ENCODE measurements at regions not wholly inside any gene's neighbourhood (a gene's known extent, or its start where the extent isn't known, plus 50 kb on each side); places are given as distances from the start of the nearest gene placed in this dataset.

- Histone ChIP-seq H2AFZ (ENCODE audit: low read depth, low read length) (no peak overlapping the region), H3K4me1 (ENCODE audit: control insufficient read depth, extremely low read depth, insufficient read depth, low read length) (no peaks in the 10 kb centered on the region), H3K36me3 (ENCODE audit: control insufficient read depth in 2 of 2, extremely low read depth in 1 of 2, insufficient read depth in 2 of 2, low read length in 2 of 2) (no peaks in the 10 kb centered on the region), H3K4me3 (replicated peaks in 1 of 3; ENCODE audit: insufficient read depth in 1 of 3, low read depth in 1 of 3, low read length in 3 of 3) (no peak overlapping the region), H3K27me3 (ENCODE audit: control insufficient read depth in 2 of 2, insufficient read depth in 2 of 2, low read length in 2 of 2) (no peaks in the 10 kb centered on the region), H3K9ac (replicated peaks; ENCODE audit: extremely low read depth, insufficient read depth, low read length) (no peak overlapping the region), H4K20me1 (replicated peaks; ENCODE audit: control insufficient read depth, extremely low read depth, insufficient read depth, low read length) (no peaks in the 10 kb centered on the region), H3K9me3 (replicated peaks; ENCODE audit: control insufficient read depth, insufficient read depth, low read length) (no peaks in the 10 kb centered on the region), H3K9me1 (replicated peaks; ENCODE audit: control insufficient read depth, extremely low read depth, insufficient read depth, low read length) (no peaks in the 10 kb centered on the region), H3K4me2 (ENCODE audit: insufficient read depth, low read length) (no peak overlapping the region), H3K27ac (ENCODE audit: insufficient read depth, low read depth, low read length) (no peak overlapping the region), H3K79me2 (ENCODE audit: control insufficient read depth, insufficient read depth, low read length) (no peaks in the 10 kb centered on the region)
- dilution Hi-C loops (cut with MboI; ENCODE audit: extremely low pct_ligation_motif_present, low sequenced_read_pairs) (no loop called here), intact Hi-C loops (cut with micrococcal nuclease) (no loop called here)
- TF ChIP-seq FOS (IDR thresholded peaks at IDR 0.05; ENCODE audit: borderline replicate concordance, insufficient read depth, low read length) (no peak), MAX (IDR thresholded peaks at IDR 0.05; ENCODE audit: insufficient read depth, insufficient read length) (no peak), POLR2AphosphoS5 (IDR thresholded peaks at IDR 0.05; ENCODE audit: insufficient read depth, low read depth, low read length) (no peak), GATA2 (IDR thresholded peaks at IDR 0.05; ENCODE audit: insufficient read depth, insufficient read length, low read depth, low read length) (no peak), JUN (IDR thresholded peaks at IDR 0.05; ENCODE audit: borderline replicate concordance, insufficient read depth, insufficient read length, low read depth) (no peak), CTCF (IDR thresholded peaks at IDR 0.05; ENCODE audit: extremely low read depth in 1 of 2, insufficient read depth in 1 of 2, low read depth in 1 of 2, low read length in 2 of 2) (no peak)
- POLR2A ChIA-PET: no interaction called here
- BruUV-seq (replicated peaks): no TSS peak
- DNase-seq (ENCODE audit: low read depth, low spot score): no peak
- CTCF ChIA-PET: no interaction called here
- FAIRE-seq: no peak
These were observed 664.0 kb downstream of the TLE4 start for GRCh38 chr9:80235752-80236151.

GRCh38 chr9:80233906-80234305, 662.1 kb downstream of the TLE4 start:
- BruUV-seq (replicated peaks): no TSS peak
- H3K36me3 ChIP-seq (ENCODE audit: control insufficient read depth in 2 of 2, extremely low read depth in 1 of 2, insufficient read depth in 2 of 2, low read length in 2 of 2): no peaks in the 10 kb centered on the region
- no peaks in the 10 kb centered on the region for H3K9me3 ChIP-seq (replicated peaks; ENCODE audit: control insufficient read depth, insufficient read depth, low read length)
- TF ChIP-seq GATA2 (IDR thresholded peaks at IDR 0.05; ENCODE audit: insufficient read depth, insufficient read length, low read depth, low read length) (no peak), JUN (IDR thresholded peaks at IDR 0.05; ENCODE audit: borderline replicate concordance, insufficient read depth, insufficient read length, low read depth) (no peak), MAX (IDR thresholded peaks at IDR 0.05; ENCODE audit: insufficient read depth, insufficient read length) (no peak), CTCF (IDR thresholded peaks at IDR 0.05; ENCODE audit: extremely low read depth in 1 of 2, insufficient read depth in 1 of 2, low read depth in 1 of 2, low read length in 2 of 2) (no peak), POLR2AphosphoS5 (IDR thresholded peaks at IDR 0.05; ENCODE audit: insufficient read depth, low read depth, low read length) (no peak), POLR2A (IDR thresholded peaks at IDR 0.05; ENCODE audit: low read depth, low read length) (no peak), FOS (IDR thresholded peaks at IDR 0.05; ENCODE audit: borderline replicate concordance, insufficient read depth, low read length) (no peak), EZH2 (IDR thresholded peaks at IDR 0.05; ENCODE audit: borderline replicate concordance, low read depth, low read length, severe bottlenecking) (no peak), MYC (IDR thresholded peaks at IDR 0.05; ENCODE audit: low read depth, low read length) (no peak)
- ChIA-PET CTCF (no interaction called here), POLR2A (no interaction called here)
- no peak for FAIRE-seq
- no peaks in the 10 kb centered on the region for H3K79me2 ChIP-seq (ENCODE audit: control insufficient read depth, insufficient read depth, low read length)
- no peak overlapping the region for H3K4me3 ChIP-seq (replicated peaks in 1 of 3; ENCODE audit: insufficient read depth in 1 of 3, low read depth in 1 of 3, low read length in 3 of 3)
- intact Hi-C loops (cut with micrococcal nuclease): no loop called here
- no peaks in the 10 kb centered on the region for H4K20me1 ChIP-seq (replicated peaks; ENCODE audit: control insufficient read depth, extremely low read depth, insufficient read depth, low read length)
- no peaks in the 10 kb centered on the region for H3K4me1 ChIP-seq (ENCODE audit: control insufficient read depth, extremely low read depth, insufficient read depth, low read length)
- H3K4me2 ChIP-seq (ENCODE audit: insufficient read depth, low read length): no peak overlapping the region
- no peak overlapping the region for H3K9ac ChIP-seq (replicated peaks; ENCODE audit: extremely low read depth, insufficient read depth, low read length)
- H3K27me3 ChIP-seq (ENCODE audit: control insufficient read depth in 2 of 2, insufficient read depth in 2 of 2, low read length in 2 of 2): no peaks in the 10 kb centered on the region
- dilution Hi-C loops (cut with MboI; ENCODE audit: extremely low pct_ligation_motif_present, low sequenced_read_pairs): no loop called here
- no peak overlapping the region for H2AFZ ChIP-seq (ENCODE audit: low read depth, low read length)
- H3K9me1 ChIP-seq (replicated peaks; ENCODE audit: control insufficient read depth, extremely low read depth, insufficient read depth, low read length): no peaks in the 10 kb centered on the region
- no peak for DNase-seq (ENCODE audit: low read depth, low spot score)
- no peak overlapping the region for H3K27ac ChIP-seq (ENCODE audit: insufficient read depth, low read depth, low read length)
